GM23338 (cell line): ENCODE measurements at regions not wholly inside any gene's neighbourhood (a gene's known extent, or its start where the extent isn't known, plus 50 kb on each side); places are given as distances from the start of the nearest gene placed in this dataset.

Experiments used
- ATAC-seq: fragments of 200-7000 bp; cut with Tn5 transposase; 3 replicates; pipeline ENCODE4 v1.9.1; 2020
- DNase-seq: peaks from one replicate; pipeline ENCODE4 v3.0.0-alpha.2; 2015; ENCODE audit warnings: low spot score
- H2AFZ ChIP-seq: fragments of 200-600 bp; sonication (generic); 2 replicates; pipeline ENCODE4 v1.8.0; 2016; ENCODE audit warnings: antibody characterized with exemption, mild to moderate bottlenecking, moderate library complexity
- H3F3A ChIP-seq: fragments of 200-600 bp; sonication (generic); replicated peaks from 2 replicates; pipeline ENCODE4 v1.8.0; 2017; ENCODE audit warnings: antibody characterized with exemption, mixed run types, low read depth
- H3K27ac ChIP-seq: fragments of 200-600 bp; sonication (generic); 2 replicates; pipeline ENCODE4 v1.6.1; 2016; ENCODE audit warnings: low read depth
- H3K27me3 ChIP-seq: fragments of 200-600 bp; sonication (generic); 2 replicates; pipeline ENCODE4 v1.8.0; 2016; ENCODE audit warnings: mild to moderate bottlenecking, mixed run types, moderate library complexity; ENCODE audit not compliant: insufficient read depth
- H3K36me3 ChIP-seq: fragments of 200-600 bp; sonication (generic); 2 replicates; pipeline ENCODE4 v1.8.0; 2016; ENCODE audit warnings: mild to moderate bottlenecking; ENCODE audit not compliant: insufficient read depth
- H3K4me1 ChIP-seq: fragments of 200-600 bp; sonication (generic); 2 replicates; pipeline ENCODE4 v1.8.0; 2016; ENCODE audit warnings: mild to moderate bottlenecking, moderate library complexity; ENCODE audit not compliant: insufficient read depth
- H3K4me2 ChIP-seq: fragments of 200-600 bp; sonication (generic); 2 replicates; pipeline ENCODE4 v1.7.1; 2017; ENCODE audit warnings: mixed run types
- H3K4me3 ChIP-seq: fragments of 200-600 bp; sonication (generic); 2 replicates; pipeline ENCODE4 v1.6.1; 2016; ENCODE audit warnings: mixed run types
- H3K79me2 ChIP-seq: fragments of 200-600 bp; sonication (generic); replicated peaks from 2 replicates; pipeline ENCODE4 v1.8.0; 2017; ENCODE audit warnings: mild to moderate bottlenecking; ENCODE audit not compliant: insufficient read depth
- H3K9me2 ChIP-seq: fragments of 200-600 bp; sonication (generic); 2 replicates; pipeline ENCODE4 v1.8.0; 2017; ENCODE audit not compliant: insufficient read depth
- H4K20me1 ChIP-seq: fragments of 200-600 bp; sonication (generic); replicated peaks from 2 replicates; pipeline ENCODE4 v1.8.0; 2017; ENCODE audit warnings: mild to moderate bottlenecking; ENCODE audit not compliant: insufficient read depth
- H3K27ac Mint-ChIP-seq: 2 replicates; pipeline ENCODE4 v1.8.0; 2020; ENCODE audit warnings: inconsistent platforms, mild to moderate bottlenecking, moderate library complexity, mixed read lengths
- H3K27me3 Mint-ChIP-seq: 3 replicates; pipeline ENCODE4 v1.8.0; 2022; ENCODE audit warnings: low read depth, mild to moderate bottlenecking, moderate library complexity, mixed read lengths, inconsistent platforms; ENCODE audit not compliant: insufficient read depth, poor library complexity
- H3K36me3 Mint-ChIP-seq: 3 replicates; pipeline ENCODE4 v1.8.0; 2021; ENCODE audit warnings: low read depth, mild to moderate bottlenecking, inconsistent platforms, moderate library complexity, mixed read lengths
- H3K4me1 Mint-ChIP-seq: 3 replicates; pipeline ENCODE4 v1.8.0; 2020; ENCODE audit warnings: mild to moderate bottlenecking, inconsistent platforms, mixed read lengths
- H3K4me3 Mint-ChIP-seq: 3 replicates; pipeline ENCODE4 v1.8.0; 2021; ENCODE audit warnings: moderate library complexity, mild to moderate bottlenecking, inconsistent platforms, mixed read lengths
- H3K9me3 Mint-ChIP-seq: 3 replicates; pipeline ENCODE4 v1.8.0; 2020; ENCODE audit warnings: moderate library complexity, mild to moderate bottlenecking, inconsistent platforms, mixed read lengths
- CREB1 ChIP-seq: fragments of 250-450 bp; sonication (Bioruptor Pico); IDR thresholded peaks from 2 replicates; pipeline ENCODE4 v1.5.0; 2020; ENCODE audit warnings: low read depth, mild to moderate bottlenecking, moderate library complexity
- ETS1 ChIP-seq: IDR thresholded peaks from 2 replicates; pipeline ENCODE4 v1.6.1; 2016; ENCODE audit warnings: antibody characterized with exemption
- EZH2 ChIP-seq: fragments of 200-600 bp; sonication (generic); IDR thresholded peaks from one replicate; pipeline ENCODE4 v1.8.0; 2017; ENCODE audit warnings: antibody characterized with exemption, mild to moderate bottlenecking, low read depth; ENCODE audit not compliant: unreplicated experiment
- EZH2phosphoT487 ChIP-seq: fragments of 200-600 bp; sonication (generic); IDR thresholded peaks from one replicate; pipeline ENCODE4 v1.8.1; 2018; ENCODE audit warnings: antibody characterized with exemption; ENCODE audit not compliant: unreplicated experiment
- JUNB ChIP-seq: IDR thresholded peaks from one replicate; pipeline ENCODE4 v1.6.1; 2016; ENCODE audit warnings: antibody characterized with exemption; ENCODE audit not compliant: unreplicated experiment
- NANOG ChIP-seq: IDR thresholded peaks from 2 replicates; pipeline ENCODE4 v1.6.1; 2016; ENCODE audit warnings: antibody characterized with exemption, borderline replicate concordance
- POLR2AphosphoS5 ChIP-seq: IDR thresholded peaks from 2 replicates; pipeline ENCODE4 v1.6.1; 2016; ENCODE audit warnings: antibody characterized with exemption, low read depth
- REST ChIP-seq: IDR thresholded peaks from one replicate; pipeline ENCODE4 v1.6.1; 2018; ENCODE audit warnings: antibody characterized with exemption; ENCODE audit not compliant: unreplicated experiment
- STAT1 ChIP-seq: IDR thresholded peaks from one replicate; pipeline ENCODE4 v1.6.1; 2016; ENCODE audit warnings: antibody characterized with exemption; ENCODE audit not compliant: unreplicated experiment
- ZNF114 ChIP-seq: fragments of 250-450 bp; sonication (Bioruptor Pico); IDR thresholded peaks from 2 replicates; pipeline ENCODE4 v1.5.0; 2020; ENCODE audit warnings: mild to moderate bottlenecking, moderate library complexity
- ZNF331 ChIP-seq: fragments of 250-450 bp; sonication (Bioruptor Pico); IDR thresholded peaks from 2 replicates; pipeline ENCODE4 v1.5.0; 2020; ENCODE audit warnings: low read depth, mild to moderate bottlenecking, moderate library complexity
- ZNF462 ChIP-seq: fragments of 250-450 bp; sonication (Bioruptor Pico); IDR thresholded peaks from 2 replicates; pipeline ENCODE4 v1.5.0; 2020; ENCODE audit warnings: mild to moderate bottlenecking, moderate library complexity
- TF ChIP-seq, protein P1 (sequence below), 2 experiments: fragments of 200-600 bp in 1 of 2; sonication (generic) in 1 of 2; conservative IDR thresholded peaks; 2 replicates each; pipeline versions ENCODE4 v1.5.1 to v1.6.1; 2016 to 2017; ENCODE audit warnings: antibody characterized with exemption in 2 of 2, low read depth in 2 of 2, mild to moderate bottlenecking in 2 of 2, moderate library complexity in 1 of 2

GRCh38 chr1:162926906-162927305 is 65.9 kb upstream of the CCDC190 start:
- Histone ChIP-seq H3K4me3 (no peak overlapping the region), H3K79me2 (no peaks in the 10 kb centered on the region), H2AFZ (peak overlapping the region; percentile 30; the same call in 1 of the 2 replicates), H3K27ac (no peak overlapping the region), H3K9me2 (0 out of 2 replicates have a peak, but pooled peaks cover 3% of the 10 kb centered on the region), H3K27me3 (no peaks in the 10 kb centered on the region), H3F3A (no peaks in the 10 kb centered on the region), H3K36me3 (no peaks in the 10 kb centered on the region), H4K20me1 (no peaks in the 10 kb centered on the region), H3K4me1 (no peaks in the 10 kb centered on the region), H3K4me2 (no peak overlapping the region)
- no peaks in the 10 kb centered on the region for H3K4me1 Mint-ChIP-seq
- no peak overlapping the region for H3K27ac Mint-ChIP-seq
- ATAC-seq: no peak
- H3K36me3 Mint-ChIP-seq: no peaks in the 10 kb centered on the region
- no peaks in the 10 kb centered on the region for H3K9me3 Mint-ChIP-seq
- H3K27me3 Mint-ChIP-seq: peaks cover 2% of the 10 kb centered on the region
- TF ChIP-seq STAT1 (no peak), ZNF462 (CRISPR knock-in tag) (no peak), ZNF331 (CRISPR knock-in tag) (no peak), JUNB (no peak), EZH2phosphoT487 (no peak), NANOG (no peak), REST (no peak), CREB1 (CRISPR knock-in tag) (no peak), ZNF114 (CRISPR knock-in tag) (no peak), POLR2AphosphoS5 (no peak), ETS1 (no peak), EZH2 (no peak)
- TF ChIP-seq, protein P1, sequence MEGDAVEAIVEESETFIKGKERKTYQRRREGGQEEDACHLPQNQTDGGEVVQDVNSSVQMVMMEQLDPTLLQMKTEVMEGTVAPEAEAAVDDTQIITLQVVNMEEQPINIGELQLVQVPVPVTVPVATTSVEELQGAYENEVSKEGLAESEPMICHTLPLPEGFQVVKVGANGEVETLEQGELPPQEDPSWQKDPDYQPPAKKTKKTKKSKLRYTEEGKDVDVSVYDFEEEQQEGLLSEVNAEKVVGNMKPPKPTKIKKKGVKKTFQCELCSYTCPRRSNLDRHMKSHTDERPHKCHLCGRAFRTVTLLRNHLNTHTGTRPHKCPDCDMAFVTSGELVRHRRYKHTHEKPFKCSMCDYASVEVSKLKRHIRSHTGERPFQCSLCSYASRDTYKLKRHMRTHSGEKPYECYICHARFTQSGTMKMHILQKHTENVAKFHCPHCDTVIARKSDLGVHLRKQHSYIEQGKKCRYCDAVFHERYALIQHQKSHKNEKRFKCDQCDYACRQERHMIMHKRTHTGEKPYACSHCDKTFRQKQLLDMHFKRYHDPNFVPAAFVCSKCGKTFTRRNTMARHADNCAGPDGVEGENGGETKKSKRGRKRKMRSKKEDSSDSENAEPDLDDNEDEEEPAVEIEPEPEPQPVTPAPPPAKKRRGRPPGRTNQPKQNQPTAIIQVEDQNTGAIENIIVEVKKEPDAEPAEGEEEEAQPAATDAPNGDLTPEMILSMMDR (conservative IDR thresholded peaks at IDR 0.05; ENCODE audit: low read depth in 2 of 2): no peak
- no peak overlapping the region for H3K4me3 Mint-ChIP-seq
- no peak for DNase-seq
